Panc1 (cell line): ENCODE measurements at regions not wholly inside any gene's neighbourhood (a gene's known extent, or its start where the extent isn't known, plus 50 kb on each side); places are given as distances from the start of the nearest gene placed in this dataset.

Experiments
- ATAC-seq: fragments of 200-7000 bp; cut with Tn5 transposase; 2 replicates; pipeline ENCODE4 v1.9.1; 2020; ENCODE audit warnings: mild to moderate bottlenecking, moderate library complexity
- BruUV-seq: library from RNA; stranded (reverse); fragments of 400-500 nt; replicated peaks from 2 replicates; lab custom pipeline; 2021; lab: Mats Ljungman, UMichigan
- CTCF ChIA-PET: fragments of 300-600 bp; sonication (Branson Sonifier 250); formaldehyde crosslinking; loops from one replicate; lab custom pipeline; 2022; ENCODE audit warnings: antibody characterized with exemption; lab: Charles Lee
- POLR2A ChIA-PET: fragments of 300-600 bp; sonication (Branson Sonifier 250); formaldehyde crosslinking; loops from one replicate; lab custom pipeline; 2022; ENCODE audit warnings: antibody characterized with exemption; lab: Charles Lee
- DNase-seq: peaks from one replicate; pipeline ENCODE4 v3.0.0-alpha.2; 2010; ENCODE audit warnings: low read depth, low spot score
- H3K27ac ChIP-seq: 2 replicates; pipeline ENCODE4 v1.5.1; 2011; ENCODE audit warnings: mild to moderate bottlenecking, low read length, inconsistent platforms
- H3K27me3 ChIP-seq: fragments of 200-500 bp; sonication (Bioruptor generic); 2 replicates; pipeline ENCODE4 v1.6.0; 2014; ENCODE audit warnings: low read length, inconsistent platforms; ENCODE audit not compliant: control insufficient read depth, insufficient read depth
- H3K36me3 ChIP-seq: fragments of 200-500 bp; sonication (Bioruptor generic); 2 replicates; pipeline ENCODE4 v1.5.1; 2014; ENCODE audit warnings: inconsistent platforms, mild to moderate bottlenecking, low read length, moderate library complexity; ENCODE audit not compliant: control insufficient read depth, insufficient read depth
- H3K4me1 ChIP-seq: 2 replicates; pipeline ENCODE4 v1.5.1; 2011; ENCODE audit warnings: inconsistent platforms, mild to moderate bottlenecking, low read length, moderate library complexity; ENCODE audit not compliant: control insufficient read depth, insufficient read depth
- H3K4me3 ChIP-seq, 2 experiments: 2 replicates each; pipeline ENCODE4 v1.5.1; 2011 to 2012; ENCODE audit warnings: low read depth in 2 of 2, low read length in 2 of 2, mild to moderate bottlenecking in 2 of 2, inconsistent platforms in 1 of 2, moderate library complexity in 1 of 2
- H3K9me3 ChIP-seq: fragments of 200-500 bp; sonication (Bioruptor generic); 2 replicates; pipeline ENCODE4 v1.5.1; 2014; ENCODE audit warnings: low read depth, mild to moderate bottlenecking, inconsistent platforms, low read length, moderate library complexity; ENCODE audit not compliant: control insufficient read depth, insufficient read depth
- POLR2AphosphoS5 ChIP-seq: IDR thresholded peaks from 2 replicates; pipeline ENCODE4 v1.6.1; 2012; ENCODE audit warnings: mild to moderate bottlenecking, low read depth, low read length, moderate library complexity
- REST ChIP-seq, 2 experiments: IDR thresholded peaks; 2 replicates each; pipeline ENCODE4 v1.6.1; 2011 to 2012; ENCODE audit warnings: low read depth in 2 of 2, control low read depth in 1 of 2, low read length in 1 of 2, mild to moderate bottlenecking in 1 of 2, moderate library complexity in 1 of 2; ENCODE audit not compliant: insufficient read depth in 1 of 2
- SIN3A ChIP-seq: IDR thresholded peaks from 2 replicates; pipeline ENCODE4 v1.6.1; 2012; ENCODE audit warnings: low read depth, mild to moderate bottlenecking, low read length, moderate library complexity, borderline replicate concordance; ENCODE audit not compliant: insufficient read depth
- TCF7L2 ChIP-seq: IDR thresholded peaks from 2 replicates; pipeline ENCODE4 v1.6.1; 2011; ENCODE audit warnings: mild to moderate bottlenecking, low read depth, low read length, inconsistent platforms
- in situ Hi-C: cut with HindIII; loops from 2 replicates; pipeline ENCODE4 v1.10.0; 2016; ENCODE audit warnings: low sequenced_read_pairs, low pct_unique_long_range_greater_than_20kb
- intact Hi-C: fragments of 100-400 bp; cut with micrococcal nuclease; formaldehyde crosslinking; loops from one replicate; pipeline ENCODE4 v1.10.0; 2022; ENCODE audit not compliant: unreplicated experiment
- TF ChIP-seq, protein P1 (sequence below): fragments of 450-650 bp; IDR thresholded peaks from 2 replicates; pipeline ENCODE4 v1.5.1; 2017; ENCODE audit warnings: mild to moderate bottlenecking

DNA sequence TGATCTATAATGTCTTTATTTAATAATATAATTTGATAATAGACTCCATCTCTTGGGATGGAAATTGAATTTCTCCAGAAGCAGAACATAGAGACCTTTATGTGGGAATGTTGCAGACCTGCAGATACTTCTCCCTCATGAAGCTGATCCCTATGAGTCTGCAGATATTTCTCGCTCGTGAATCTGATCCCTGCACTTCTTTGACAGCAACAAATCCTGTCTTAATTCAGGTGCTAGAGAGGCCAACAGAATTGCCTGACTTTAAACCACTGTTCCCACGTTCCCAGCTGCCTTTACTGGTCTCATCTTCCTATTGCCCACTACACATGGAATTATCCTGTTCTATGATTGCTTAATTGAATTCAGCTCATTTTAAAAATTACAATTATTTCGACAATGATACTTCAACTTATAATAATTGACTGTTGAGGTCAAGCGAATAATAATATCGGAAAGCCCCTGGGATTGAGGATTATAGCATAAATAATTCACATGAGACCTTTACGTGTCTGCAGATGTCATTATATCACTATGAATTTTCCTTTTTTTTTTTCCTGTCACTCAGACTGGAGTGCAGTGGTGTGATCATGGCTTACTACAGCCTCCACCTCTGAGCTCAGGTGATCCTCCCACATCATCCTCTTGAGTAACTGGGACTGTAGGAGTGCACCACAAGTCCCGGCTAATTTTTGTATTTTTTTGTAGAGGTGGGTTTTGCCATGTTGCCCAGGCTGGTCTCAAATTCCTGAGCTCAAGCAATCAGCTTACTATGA, 486.4 kb upstream of the ADARB2 start:
- in situ Hi-C loops, result no loop called here
- CTCF ChIA-PET, result no interaction called here

GRCh38 chr10:2222631-2223030, 485.3 kb upstream of the ADARB2 start:
- TF ChIP-seq SIN3A (no peak), REST (IDR thresholded peaks at IDR 0.05; ENCODE audit: insufficient read depth in 1 of 2, low read depth in 2 of 2, low read length in 1 of 2) (no peak), TCF7L2 (no peak), POLR2AphosphoS5 (no peak)
- TF ChIP-seq, protein P1, sequence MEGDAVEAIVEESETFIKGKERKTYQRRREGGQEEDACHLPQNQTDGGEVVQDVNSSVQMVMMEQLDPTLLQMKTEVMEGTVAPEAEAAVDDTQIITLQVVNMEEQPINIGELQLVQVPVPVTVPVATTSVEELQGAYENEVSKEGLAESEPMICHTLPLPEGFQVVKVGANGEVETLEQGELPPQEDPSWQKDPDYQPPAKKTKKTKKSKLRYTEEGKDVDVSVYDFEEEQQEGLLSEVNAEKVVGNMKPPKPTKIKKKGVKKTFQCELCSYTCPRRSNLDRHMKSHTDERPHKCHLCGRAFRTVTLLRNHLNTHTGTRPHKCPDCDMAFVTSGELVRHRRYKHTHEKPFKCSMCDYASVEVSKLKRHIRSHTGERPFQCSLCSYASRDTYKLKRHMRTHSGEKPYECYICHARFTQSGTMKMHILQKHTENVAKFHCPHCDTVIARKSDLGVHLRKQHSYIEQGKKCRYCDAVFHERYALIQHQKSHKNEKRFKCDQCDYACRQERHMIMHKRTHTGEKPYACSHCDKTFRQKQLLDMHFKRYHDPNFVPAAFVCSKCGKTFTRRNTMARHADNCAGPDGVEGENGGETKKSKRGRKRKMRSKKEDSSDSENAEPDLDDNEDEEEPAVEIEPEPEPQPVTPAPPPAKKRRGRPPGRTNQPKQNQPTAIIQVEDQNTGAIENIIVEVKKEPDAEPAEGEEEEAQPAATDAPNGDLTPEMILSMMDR, result no peak
- POLR2A ChIA-PET, result no interaction called here
- H3K36me3 ChIP-seq, result no peaks in the 10 kb centered on the region
- in situ Hi-C loops (no loop called here), intact Hi-C loops (no loop called here)
- no peak for ATAC-seq
- no TSS peak for BruUV-seq
- H3K27me3 ChIP-seq, result no peaks in the 10 kb centered on the region
- no peak for DNase-seq
- no peaks in the 10 kb centered on the region for H3K9me3 ChIP-seq
- CTCF ChIA-PET, result no interaction called here
- H3K27ac ChIP-seq, result no peak overlapping the region
- H3K4me3 ChIP-seq, result no peak overlapping the region
- H3K4me1 ChIP-seq, result no peaks in the 10 kb centered on the region

More for the DNA sequence above, 486.4 kb upstream of the ADARB2 start:
- Histone ChIP-seq H3K4me3 (no peak overlapping the region), H3K27me3 (no peaks in the 10 kb centered on the region), H3K4me1 (no peaks in the 10 kb centered on the region), H3K27ac (no peak overlapping the region), H3K9me3 (no peaks in the 10 kb centered on the region), H3K36me3 (no peaks in the 10 kb centered on the region)
- DNase-seq (no peak), ATAC-seq (no peak)
- no TSS peak for BruUV-seq
- TF ChIP-seq, protein P1, result no peak
- TF ChIP-seq TCF7L2 (no peak), REST (IDR thresholded peaks at IDR 0.05; ENCODE audit: insufficient read depth in 1 of 2, low read depth in 2 of 2, low read length in 1 of 2) (no peak), POLR2AphosphoS5 (no peak), SIN3A (no peak)
- intact Hi-C loops, result no loop called here
- POLR2A ChIA-PET, result no interaction called here
